ENCODE measurements at regions not wholly inside any gene's neighbourhood (a gene's known extent, or its start where the extent isn't known, plus 50 kb on each side); places are given as distances from the start of the nearest gene placed in this dataset.
A peak's percentile ranks its signal among the peaks of the same experiment; 100 is the strongest.

GRCh38 chr7:131011432-131011742 is 277.4 kb upstream of the KLF14 start:
- H3K27me3 ChIP-seq (replicated peaks; ENCODE audit: insufficient read depth, low read depth, low read length, poor library complexity) = no peaks in the 10 kb centered on the region
- DNase-seq (ENCODE audit: low spot score) = peak; percentile 84
- CTCF ChIA-PET = no interaction called here
- H3K4me1 ChIP-seq (ENCODE audit: insufficient read depth, low read length, poor library complexity, severe bottlenecking) = peaks cover 96% of the 10 kb centered on the region
- intact Hi-C loops (cut with micrococcal nuclease; ENCODE audit: unreplicated experiment) = no loop called here
- POLR2A ChIA-PET (ENCODE audit: low non-redundant PET) = no interaction called here
- H3K4me3 ChIP-seq (ENCODE audit: low read depth, low read length, poor library complexity, severe bottlenecking) = no peak overlapping the region
- H3K36me3 ChIP-seq (ENCODE audit: insufficient read depth, low read length, poor library complexity, severe bottlenecking) = no peaks in the 10 kb centered on the region
- BruUV-seq (replicated peaks) = no TSS peak
- no peaks in the 10 kb centered on the region for H3K9me3 ChIP-seq (ENCODE audit: low read depth, low read length, poor library complexity, severe bottlenecking)
- peak overlapping the region; percentile 95 for H3K27ac ChIP-seq (ENCODE audit: low read depth, low read length, poor library complexity, severe bottlenecking)
- TF ChIP-seq, protein P1, sequence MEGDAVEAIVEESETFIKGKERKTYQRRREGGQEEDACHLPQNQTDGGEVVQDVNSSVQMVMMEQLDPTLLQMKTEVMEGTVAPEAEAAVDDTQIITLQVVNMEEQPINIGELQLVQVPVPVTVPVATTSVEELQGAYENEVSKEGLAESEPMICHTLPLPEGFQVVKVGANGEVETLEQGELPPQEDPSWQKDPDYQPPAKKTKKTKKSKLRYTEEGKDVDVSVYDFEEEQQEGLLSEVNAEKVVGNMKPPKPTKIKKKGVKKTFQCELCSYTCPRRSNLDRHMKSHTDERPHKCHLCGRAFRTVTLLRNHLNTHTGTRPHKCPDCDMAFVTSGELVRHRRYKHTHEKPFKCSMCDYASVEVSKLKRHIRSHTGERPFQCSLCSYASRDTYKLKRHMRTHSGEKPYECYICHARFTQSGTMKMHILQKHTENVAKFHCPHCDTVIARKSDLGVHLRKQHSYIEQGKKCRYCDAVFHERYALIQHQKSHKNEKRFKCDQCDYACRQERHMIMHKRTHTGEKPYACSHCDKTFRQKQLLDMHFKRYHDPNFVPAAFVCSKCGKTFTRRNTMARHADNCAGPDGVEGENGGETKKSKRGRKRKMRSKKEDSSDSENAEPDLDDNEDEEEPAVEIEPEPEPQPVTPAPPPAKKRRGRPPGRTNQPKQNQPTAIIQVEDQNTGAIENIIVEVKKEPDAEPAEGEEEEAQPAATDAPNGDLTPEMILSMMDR (conservative IDR thresholded peaks at IDR 0.05; ENCODE audit: low read depth, low read length) = no peak
- no peak for TF ChIP-seq EZH2 (IDR thresholded peaks at IDR 0.05; ENCODE audit: borderline replicate concordance, low read depth, low read length, poor library complexity, severe bottlenecking)

GRCh38 chr7:131011976-131012375 is 278.0 kb upstream of the KLF14 start:
- Histone ChIP-seq H3K4me1 (ENCODE audit: insufficient read depth, low read length, poor library complexity, severe bottlenecking) (peaks cover 99% of the 10 kb centered on the region), H3K27ac (ENCODE audit: low read depth, low read length, poor library complexity, severe bottlenecking) (peak overlapping the region; percentile 95), H3K27me3 (replicated peaks; ENCODE audit: insufficient read depth, low read depth, low read length, poor library complexity) (no peaks in the 10 kb centered on the region), H3K9me3 (ENCODE audit: low read depth, low read length, poor library complexity, severe bottlenecking) (no peaks in the 10 kb centered on the region), H3K36me3 (ENCODE audit: insufficient read depth, low read length, poor library complexity, severe bottlenecking) (no peaks in the 10 kb centered on the region), H3K4me3 (ENCODE audit: low read depth, low read length, poor library complexity, severe bottlenecking) (no peak overlapping the region)
- CTCF ChIA-PET = interaction anchor here (0.7 kb wide), 1 partner anchor 11 kb away, joined by 8 read pairs; no protein-coding TSS in a partner anchor
- no TSS peak for BruUV-seq (replicated peaks)
- peak; percentile 89 for DNase-seq (ENCODE audit: low spot score)
- intact Hi-C loops (cut with micrococcal nuclease; ENCODE audit: unreplicated experiment) = no loop called here
- POLR2A ChIA-PET (ENCODE audit: low non-redundant PET) = no interaction called here
- TF ChIP-seq, protein P1 (conservative IDR thresholded peaks at IDR 0.05; ENCODE audit: low read depth, low read length) = no peak
- no peak for TF ChIP-seq EZH2 (IDR thresholded peaks at IDR 0.05; ENCODE audit: borderline replicate concordance, low read depth, low read length, poor library complexity, severe bottlenecking)

DNA sequence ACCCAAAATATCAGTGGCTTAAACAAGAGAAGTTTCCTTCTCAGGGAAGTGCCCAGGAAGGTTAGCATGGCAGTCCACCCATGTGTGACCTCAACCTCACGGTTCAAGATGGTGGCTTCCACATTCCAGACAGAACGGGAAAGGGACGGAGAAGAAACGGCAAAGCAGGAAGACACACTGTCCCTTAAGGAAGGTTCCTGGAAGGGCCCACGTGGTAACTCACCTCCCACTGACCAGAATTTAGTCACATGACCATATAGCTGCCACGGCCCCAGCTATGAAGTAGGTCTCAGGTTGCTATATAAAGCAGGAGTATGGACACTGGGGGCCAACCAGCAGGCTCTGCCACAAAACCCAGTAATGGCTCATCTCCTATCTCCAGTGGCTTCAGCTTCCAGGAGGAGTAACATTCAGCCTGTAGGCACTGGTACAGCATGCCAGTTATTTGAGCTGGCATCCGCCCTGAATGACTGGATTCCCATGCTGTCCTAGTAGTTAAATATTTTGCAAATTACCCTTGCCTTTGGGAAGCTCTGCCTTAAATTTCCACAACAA is 278.5 kb upstream of the KLF14 start:
- POLR2A ChIA-PET (ENCODE audit: low non-redundant PET) = no interaction called here
- intact Hi-C loops (cut with micrococcal nuclease; ENCODE audit: unreplicated experiment) = no loop called here
- Histone ChIP-seq H3K27ac (ENCODE audit: low read depth, low read length, poor library complexity, severe bottlenecking) (peak overlapping the region; percentile 95), H3K9me3 (ENCODE audit: low read depth, low read length, poor library complexity, severe bottlenecking) (no peaks in the 10 kb centered on the region), H3K36me3 (ENCODE audit: insufficient read depth, low read length, poor library complexity, severe bottlenecking) (no peaks in the 10 kb centered on the region), H3K4me3 (ENCODE audit: low read depth, low read length, poor library complexity, severe bottlenecking) (no peak overlapping the region), H3K27me3 (replicated peaks; ENCODE audit: insufficient read depth, low read depth, low read length, poor library complexity) (no peaks in the 10 kb centered on the region), H3K4me1 (ENCODE audit: insufficient read depth, low read length, poor library complexity, severe bottlenecking) (peaks cover 94% of the 10 kb centered on the region)
- DNase-seq (ENCODE audit: low spot score) = no peak
- CTCF ChIA-PET = interaction anchor here (0.7 kb wide), 1 partner anchor 10 kb away, joined by 8 read pairs; no protein-coding TSS in a partner anchor
- TF ChIP-seq, protein P1 (conservative IDR thresholded peaks at IDR 0.05; ENCODE audit: low read depth, low read length) = no peak
- TF ChIP-seq EZH2 (IDR thresholded peaks at IDR 0.05; ENCODE audit: borderline replicate concordance, low read depth, low read length, poor library complexity, severe bottlenecking) = no peak
- TSS peak; percentile 72 for BruUV-seq (replicated peaks)

All from A673 (cell line).